ENCODE measurements at regions not wholly inside any gene's neighbourhood (a gene's known extent, or its start where the extent isn't known, plus 50 kb on each side); places are given as distances from the start of the nearest gene placed in this dataset.

DNA sequence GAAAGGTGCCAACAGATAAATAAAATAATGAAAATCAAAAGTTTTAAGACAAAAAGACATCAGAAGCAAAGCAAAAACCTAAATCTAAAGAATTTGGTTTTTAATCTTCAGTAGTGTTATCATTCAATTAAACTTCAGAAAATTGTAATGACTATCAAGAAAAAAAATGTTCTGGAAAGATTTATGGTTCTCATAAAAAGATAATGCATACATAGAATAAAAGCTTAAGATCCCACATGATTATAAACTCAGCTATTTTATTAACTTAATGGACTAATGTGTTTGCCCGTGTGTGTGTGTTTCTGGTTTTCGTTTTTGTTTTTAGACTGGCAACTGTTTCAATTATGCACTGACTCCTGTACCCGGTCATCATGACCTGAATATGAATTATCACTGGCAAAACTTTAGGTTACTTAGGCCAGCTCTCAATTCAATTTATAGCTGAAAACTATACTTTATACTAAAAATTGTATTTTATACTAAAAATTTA is 217.5 kb upstream of the DKK2 start:
- TF ChIP-seq POLR2AphosphoS5 (IDR thresholded peaks at IDR 0.05; ENCODE audit: borderline replicate concordance, low read depth, low read length) (no peak), EZH2 (IDR thresholded peaks at IDR 0.05) (no peak)

All from SK-N-MC (cell line).